Mesendoderm (in vitro differentiated cells): ENCODE measurements at regions not wholly inside any gene's neighbourhood (a gene's known extent, or its start where the extent isn't known, plus 50 kb on each side); places are given as distances from the start of the nearest gene placed in this dataset.

Experiments
- small RNA-seq: library from polyadenylated mRNA; stranded (forward); fragments of <200 nt; extraction: miRNeasy Mini kit (QIAGEN cat#:217004); gene quantifications from one replicate; pipeline ENCODE3, GENCODE V24; 2013; ENCODE audit not compliant: insufficient read depth

Small RNA genes lying in the stretch of these regions (small RNA-seq; reads per million reads assigned to genes)
- 0.72 reads per million for gene RNA5SP357
